ENCODE measurements at regions not wholly inside any gene's neighbourhood (a gene's known extent, or its start where the extent isn't known, plus 50 kb on each side); places are given as distances from the start of the nearest gene placed in this dataset.
A peak's percentile ranks its signal among the peaks of the same experiment; 100 is the strongest.

DNA sequence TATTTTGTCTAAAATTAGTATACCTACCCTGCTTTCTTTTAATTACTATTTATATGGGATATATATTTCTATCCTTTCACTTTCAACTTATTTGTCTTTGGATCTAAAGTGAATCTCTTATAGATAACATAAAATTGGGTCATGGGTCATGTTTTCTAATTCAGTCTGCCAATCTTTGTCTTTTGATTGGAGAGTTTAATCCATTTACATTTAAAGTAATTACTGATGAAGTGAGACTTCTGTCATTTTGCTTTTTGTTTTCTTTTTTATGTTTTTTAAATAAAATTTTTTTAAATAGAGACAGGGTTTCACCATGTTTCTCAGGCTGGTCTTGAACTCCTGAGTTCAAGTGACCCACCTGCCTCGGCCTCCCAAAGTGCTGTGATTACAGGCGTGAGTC, 50.5 kb upstream of the PRDM1 start:
- DNase-seq: no peak

DNA sequence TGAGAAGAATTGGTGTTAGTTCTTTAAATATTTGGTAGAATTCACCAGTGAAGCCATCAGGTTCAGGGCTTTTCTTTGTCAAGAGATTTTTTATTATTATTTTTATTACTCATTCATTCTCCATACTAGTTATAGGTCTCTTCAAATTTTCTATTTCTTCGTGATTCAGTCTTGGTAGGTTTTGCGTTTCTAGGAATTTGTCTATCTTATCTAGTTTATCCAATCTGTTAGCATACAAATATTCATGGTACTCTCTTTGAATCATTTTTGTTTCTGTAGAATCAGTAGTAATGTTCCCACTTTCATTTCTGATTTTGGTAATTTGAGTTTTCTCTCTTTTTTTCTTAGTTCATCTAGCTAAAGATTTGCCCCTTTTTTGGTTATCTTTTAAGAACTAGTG, 52.3 kb upstream of the PRDM1 start:
- no peak for DNase-seq

DNA sequence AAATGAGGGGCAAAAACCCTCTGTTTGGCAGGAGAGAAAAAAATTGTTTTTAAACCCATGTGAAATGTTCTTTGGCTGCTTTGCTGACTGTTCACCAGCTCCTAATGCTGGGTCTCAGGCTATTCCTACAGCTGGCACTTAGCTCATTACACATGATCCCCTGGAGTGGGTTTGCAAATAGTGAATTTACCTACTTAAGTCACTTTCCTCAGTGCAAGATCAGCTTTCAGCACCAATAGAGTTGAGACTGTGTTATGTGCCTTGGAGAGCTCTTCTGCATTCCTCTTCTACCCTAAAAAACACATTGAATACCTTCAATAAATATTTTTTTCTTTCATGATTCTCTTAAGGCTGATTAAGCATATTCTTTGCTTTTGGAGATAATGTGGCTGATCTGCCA, 58.4 kb upstream of the PRDM1 start:
- DNase-seq: no peak

DNA sequence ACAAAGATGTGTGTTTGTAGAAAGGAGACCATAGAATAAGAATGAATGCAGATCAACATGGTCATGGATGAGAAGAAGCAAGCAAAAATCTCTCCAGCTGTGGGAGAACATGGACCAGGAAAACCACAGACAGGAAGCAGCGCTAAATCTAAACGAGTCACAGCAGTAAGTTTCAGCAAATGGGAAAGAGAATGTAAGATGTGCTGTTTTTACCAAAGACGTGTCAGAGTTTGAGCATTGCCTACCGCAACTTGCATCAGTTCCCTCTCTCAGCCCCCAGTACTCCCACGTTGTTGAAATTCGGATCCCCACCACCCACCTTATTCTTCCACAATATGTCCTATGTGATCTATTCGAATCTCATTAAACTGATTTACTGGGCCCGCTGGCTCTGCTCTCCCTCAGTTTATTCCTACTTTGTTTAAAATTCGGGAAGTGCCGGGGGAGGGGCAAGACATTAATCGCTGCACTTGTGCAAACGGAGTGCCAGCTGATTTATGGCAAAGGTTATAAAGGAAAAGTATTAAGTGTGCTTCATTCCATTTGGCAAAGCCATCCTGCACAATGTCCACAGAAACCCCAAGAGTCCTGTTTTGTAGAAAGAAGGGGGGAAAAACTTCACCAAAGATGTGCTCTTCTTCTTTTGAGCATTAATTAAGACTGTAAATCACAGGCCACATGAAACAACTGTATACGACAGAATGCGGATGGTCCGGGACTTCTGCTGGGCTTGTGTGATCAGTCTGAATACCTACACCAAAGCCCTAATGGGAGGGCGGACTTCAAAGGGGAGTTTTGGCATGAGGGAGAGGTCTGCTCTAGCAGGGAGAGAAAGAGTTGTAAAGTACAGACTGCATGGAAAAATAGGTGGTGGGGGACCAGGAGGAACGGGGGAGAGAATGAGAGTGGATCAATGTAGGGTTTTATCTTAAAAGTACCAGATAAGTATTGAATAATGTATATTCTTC, 59.1 kb upstream of the PRDM1 start:
- no peak for DNase-seq

DNA sequence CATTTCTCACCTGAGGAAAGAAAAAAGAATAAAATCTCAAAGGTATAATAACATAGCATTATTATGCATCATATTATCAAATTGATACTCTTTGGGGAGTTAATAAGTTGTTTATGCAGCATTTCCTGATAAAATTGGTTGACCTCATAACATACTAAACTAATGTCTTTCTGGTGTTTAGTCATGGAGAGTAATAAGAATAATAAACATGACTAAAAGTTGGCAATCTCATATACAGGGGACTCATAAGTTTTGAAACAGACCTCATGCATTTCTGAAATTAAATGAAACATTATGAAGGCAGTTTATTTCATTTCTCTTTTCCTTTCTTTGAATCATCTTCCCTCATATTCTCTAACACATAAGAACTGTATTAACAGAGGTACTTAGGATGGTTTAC, 60.5 kb upstream of the PRDM1 start:
- no peak for DNase-seq

DNA sequence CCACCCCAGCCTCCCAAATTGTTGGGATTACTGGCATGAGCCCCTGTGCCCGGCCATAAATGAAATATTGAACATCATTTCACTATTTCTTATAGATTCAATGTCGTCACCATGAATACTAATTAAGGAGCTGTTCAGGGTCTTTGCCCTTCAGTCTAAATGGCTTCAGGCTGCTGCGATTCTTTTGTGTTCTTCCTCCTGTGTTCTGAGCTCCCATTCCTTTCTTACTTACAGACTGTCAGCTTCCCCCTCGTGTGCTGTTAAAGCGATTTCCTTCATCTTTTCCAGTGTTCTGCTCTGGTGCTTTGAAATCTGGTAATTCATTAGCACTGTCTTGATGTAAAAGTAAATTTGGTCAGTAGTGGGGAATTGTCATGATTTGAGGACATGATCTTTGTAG, 63.3 kb upstream of the PRDM1 start:
- DNase-seq: no peak

DNA sequence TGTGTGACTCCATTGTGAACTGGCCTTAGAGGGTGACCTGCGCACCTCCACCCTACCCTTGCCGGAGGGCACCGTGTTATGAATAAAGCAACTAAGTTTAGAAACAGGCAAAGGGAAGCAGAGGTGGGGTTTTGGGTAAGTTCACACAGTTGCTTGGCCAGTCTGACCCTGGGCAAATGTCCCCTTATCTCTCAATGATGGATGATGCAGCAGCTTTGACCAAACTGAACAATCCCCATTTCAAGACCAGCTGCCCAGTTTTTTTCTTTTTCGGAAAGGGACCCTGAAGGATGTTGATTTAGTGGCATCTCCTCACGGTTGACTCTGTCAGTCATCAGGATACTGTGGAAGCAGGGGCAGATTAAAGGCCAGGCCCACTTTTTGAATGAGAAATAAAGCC, 68.7 kb upstream of the PRDM1 start:
- no peak for DNase-seq

DNA sequence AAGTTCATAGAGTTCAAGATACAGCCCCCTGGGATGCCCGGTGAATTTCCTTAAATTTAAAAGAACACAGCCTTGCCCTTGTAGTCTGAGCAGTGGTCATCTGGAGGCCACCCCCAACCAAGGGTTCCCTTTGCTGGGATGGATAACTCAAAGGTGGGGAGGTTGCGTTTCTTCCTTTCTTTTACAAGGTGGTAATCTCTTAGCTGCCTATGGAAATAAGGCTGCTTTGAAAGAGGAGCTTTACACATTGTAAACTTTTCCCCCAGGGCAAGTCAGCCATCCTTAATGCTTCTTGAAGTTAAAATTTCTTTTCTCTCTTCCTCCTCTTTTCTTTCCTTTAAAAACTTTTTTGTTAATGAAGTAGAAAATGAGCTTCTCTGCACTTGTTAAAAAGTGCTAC, 71.2 kb upstream of the PRDM1 start:
- no peak for DNase-seq

DNA sequence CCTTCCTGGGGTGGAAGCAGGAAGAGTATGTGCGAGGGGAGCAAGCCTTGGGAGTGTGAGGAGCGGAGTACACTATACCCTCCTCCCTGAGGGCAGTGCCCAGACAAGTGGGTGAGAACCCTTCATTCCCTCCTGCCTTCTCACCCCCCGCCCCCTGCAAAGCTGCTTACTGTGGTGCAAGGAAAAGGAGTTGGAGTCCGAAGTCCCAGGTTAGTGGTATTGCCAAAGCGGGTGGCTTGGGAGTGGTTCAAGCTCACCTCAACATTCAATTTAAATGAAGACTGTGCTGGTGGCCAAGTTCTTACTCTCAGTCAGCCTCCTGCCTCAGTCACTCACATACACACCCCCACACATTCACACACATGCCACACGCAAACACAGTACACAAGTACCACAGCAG, 74.7 kb upstream of the PRDM1 start:
- no peak for DNase-seq

DNA sequence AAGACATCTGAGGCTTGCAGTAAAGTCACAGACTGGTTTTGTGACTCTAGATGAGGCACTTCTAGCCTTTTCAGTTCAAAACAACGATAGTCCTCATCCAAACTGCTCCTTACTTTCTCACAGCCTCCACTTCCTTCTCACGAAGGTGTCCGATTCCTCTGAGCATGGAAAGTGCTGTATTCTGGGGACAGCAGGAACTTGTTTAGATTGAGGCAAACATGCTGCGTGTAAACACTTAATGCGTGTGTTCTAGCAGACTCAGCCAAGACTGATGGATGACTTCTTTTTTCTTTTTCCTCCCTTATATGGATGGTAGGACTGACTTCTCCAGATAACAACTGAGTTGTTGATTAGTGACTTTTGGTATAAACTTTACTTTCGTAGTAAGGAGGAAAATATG, 80.2 kb upstream of the PRDM1 start:
- DNase-seq: no peak

DNA sequence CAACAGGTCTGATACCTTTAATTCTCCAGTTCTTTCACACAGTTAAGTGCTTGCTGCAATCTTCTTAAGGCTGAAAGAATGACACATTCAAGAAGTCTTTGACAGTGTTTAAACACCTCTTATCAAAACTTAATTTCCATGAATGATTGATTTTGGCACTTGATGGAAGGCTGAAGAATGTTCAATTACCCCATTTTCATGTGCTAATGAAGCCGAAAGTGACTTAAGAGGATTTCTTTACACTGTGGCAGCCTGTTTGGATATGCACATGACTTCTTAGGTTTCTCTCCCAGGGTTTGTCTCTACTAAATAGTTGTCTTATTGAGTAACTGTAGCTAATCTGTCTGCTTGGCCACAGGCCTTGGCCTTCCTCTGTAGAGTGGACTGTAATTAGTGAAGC, 81.1 kb upstream of the PRDM1 start:
- no peak for DNase-seq

DNA sequence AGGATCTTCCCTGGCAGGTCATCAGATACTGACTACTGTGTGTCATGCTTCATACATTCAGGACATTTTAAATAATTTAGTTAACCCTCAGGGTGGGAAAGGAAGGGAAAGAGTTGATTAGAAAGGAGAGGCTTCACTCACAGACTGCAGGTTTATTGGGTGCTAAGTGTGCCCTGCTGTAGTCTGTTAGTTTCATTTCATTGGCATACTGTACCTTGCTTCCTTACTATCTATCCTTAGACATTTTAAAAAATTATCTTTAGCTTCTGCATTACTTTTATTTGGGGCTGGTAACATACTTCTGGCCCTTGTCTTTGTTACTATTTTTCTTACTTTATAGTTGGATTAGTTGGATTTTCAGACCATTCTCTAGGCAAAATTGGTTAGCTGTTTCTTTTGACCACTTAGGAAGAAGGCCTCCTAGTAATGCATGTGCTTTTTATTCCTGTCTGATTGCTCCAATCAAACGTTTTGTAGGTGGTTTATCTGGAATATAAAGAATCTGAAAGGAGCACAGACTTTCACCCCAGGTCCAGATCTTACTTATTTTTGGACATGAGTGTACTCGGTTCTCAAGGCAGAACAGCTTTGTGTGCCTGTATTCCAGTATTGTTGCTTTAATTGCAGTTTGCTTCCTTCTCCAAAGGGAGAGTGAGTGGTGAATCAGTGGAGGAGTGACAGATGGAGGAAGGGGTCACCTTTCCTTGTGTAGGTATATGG, 82.7 kb upstream of the PRDM1 start:
- DNase-seq: no peak

DNA sequence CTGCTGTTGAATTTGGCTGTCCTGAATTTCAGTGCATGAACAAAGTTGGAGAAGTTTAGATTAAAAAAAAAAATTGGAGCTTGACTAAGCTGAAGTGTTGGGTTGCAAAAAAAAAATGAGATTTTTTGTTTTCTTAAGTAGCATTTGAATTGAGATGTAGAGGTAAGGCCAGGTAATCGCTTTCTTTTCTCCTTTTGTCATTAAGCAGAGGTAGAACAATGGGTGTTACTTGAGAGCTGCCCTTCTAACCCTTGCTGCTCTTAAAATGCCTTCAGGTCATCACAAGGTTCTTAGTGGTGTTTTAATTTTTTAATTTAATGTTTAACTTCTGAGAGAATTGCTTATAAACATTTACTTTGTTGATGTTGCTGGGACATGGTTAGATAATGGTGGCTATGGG, 84.1 kb upstream of the PRDM1 start:
- DNase-seq: no peak

DNA sequence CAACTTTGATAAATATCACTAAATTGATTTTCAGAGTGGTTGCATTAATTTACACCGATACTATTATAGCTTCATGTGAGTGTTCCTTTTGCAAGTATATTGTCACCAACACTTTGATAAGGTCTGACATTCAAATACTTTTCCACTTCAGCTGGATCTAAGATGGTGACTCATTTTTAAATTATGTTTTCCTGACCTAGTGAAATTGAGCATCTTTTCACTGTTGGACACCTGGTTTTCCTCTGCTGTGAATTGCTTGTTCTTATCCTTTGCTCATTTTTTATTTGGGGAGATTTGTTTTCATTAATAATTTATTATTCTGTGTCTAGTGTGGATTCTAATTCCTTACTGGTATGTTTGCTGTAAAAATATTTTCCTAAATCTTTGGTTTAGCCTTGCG, 85.2 kb upstream of the PRDM1 start:
- no peak for DNase-seq

DNA sequence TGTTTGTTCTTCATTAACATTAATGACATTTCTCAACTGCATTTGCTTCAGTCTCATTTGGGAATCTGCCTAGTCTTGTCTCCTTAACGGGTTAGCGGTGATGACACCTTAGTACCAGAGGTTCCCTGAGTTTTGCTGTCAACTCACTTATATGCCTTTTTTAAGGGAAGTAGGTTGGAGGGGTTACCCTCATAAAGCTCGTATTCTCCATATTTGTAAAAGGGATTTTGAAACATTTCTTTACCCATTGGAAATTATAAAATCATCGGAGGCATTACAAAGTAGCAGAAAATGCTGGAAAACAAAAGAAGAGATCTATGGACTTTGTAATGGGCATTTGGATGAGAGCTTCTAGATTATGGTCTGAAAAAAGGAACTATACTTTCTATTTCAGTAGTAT, 88.7 kb upstream of the PRDM1 start:
- DNase-seq: no peak

DNA sequence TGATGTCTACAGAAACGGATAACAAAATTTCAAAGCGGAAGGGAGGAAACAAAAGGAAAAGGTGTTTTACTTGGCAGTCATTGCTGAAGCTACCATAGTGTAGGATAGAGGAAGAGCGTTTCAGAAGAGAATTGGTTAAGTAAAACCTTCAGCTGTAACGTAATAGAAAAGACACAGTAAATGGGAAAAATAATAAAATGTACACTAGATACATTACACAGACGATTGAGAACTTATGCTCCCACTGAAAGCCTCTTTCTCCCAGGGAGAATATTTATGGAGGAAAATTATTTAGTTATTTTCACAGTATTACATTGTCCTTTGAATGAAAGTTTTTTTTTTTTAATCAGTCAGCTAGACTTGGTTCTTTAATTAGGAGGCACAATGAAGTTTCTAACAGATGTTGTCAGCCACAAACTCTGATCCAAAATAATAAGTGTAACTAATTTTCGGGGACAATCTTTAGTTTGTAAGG, 90.7 kb upstream of the PRDM1 start:
- no peak for DNase-seq

DNA sequence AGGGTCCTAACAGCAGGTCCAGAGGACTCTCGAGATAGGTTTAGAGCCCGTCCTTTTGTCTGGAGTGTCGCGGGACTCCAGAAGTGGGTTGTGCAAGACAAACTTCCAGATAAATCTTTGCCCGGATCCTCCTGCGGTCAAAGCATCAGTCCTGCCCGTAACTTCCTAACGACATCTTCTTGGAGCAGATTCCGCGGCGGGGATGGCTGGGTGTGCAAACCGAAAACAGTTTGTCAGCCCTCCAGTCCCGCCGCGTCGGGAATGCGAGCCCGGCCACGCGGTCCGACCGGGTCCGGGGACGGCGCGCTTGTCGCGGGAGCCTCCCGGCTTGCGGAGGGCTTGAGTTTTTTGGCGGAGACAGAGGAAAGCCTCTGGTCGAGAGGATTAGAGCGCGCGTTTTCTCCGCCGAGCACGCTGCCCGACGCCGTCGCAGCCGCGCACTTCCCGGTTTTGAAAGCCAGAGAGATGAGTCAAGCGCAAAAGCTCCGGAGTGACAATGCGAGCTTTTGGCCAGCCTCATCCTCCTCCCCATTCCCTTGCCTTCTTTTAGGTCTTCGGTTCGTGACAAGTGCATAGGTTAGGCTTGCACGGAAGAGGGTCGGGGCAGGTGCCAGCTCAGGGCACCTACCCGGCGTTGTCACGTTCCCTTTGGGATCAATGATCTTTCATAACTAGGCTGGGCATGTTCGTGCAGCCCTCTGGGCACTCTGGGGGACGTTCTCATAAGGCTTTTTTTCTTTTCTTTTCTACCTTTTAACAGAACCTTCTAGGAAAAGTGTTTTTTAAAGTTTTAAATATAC, 91.3 kb upstream of the PRDM1 start:
- DNase-seq: peak; percentile 67

DNA sequence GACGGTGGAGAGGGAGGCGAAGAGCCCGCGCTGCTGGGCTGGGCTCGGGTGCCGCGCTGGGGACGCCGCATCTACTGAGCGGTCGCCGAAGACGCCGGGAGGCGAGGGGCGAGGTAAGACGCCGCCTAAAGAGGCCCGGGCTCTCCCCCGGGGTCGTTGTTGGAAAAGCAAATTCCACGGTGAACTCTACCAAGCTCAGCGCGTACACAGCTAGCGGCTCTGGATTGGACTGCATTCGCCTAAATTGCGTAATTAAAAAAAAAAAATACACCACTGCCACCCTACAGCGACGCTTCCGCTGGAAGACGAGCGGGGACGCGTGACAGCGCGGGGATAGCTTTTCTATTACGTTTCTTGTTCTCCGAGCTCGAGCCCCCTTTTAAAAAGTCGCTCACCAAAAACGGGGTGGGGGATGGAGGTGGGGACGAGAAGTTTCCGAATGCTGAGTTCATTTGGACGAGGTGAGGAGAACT, 92.0 kb upstream of the PRDM1 start:
- peak; percentile 63 for DNase-seq

DNA sequence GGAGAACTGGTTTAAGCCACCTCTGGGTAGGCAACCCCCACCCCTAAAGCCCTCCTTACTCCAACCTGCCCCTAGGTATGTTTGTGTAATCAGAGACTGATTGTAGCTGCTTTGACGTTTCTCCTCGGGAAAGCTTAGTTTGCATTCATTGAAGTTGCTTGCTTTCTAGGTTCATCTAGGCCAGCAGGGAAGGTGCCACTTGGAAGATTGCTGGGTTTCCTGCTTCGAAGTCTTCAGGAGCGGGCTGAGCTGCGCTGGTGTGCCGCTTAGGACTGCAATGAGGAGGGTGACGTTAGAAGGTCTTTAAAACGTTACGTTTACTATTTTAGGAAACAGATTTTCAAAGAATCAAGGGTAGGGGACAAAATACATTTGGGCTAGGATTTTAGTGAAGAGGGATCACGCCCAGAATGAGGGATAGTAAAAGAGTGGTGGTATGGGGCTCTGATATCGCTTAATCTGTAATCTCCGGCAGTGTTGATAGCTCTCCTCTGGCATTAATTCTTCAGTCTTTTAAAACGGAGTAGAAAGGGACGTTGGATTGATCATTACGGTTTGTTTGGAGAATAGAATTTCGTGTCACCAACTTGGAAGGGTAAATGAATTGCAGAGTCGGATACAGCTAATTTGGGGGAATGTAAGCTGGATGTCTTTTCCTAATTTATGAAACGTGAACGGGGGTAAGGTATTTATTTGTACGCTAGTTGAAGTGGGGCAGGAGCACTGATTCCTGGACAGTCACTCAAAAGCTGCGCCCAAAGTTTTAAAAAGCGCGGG, 92.6 kb upstream of the PRDM1 start:
- no peak for DNase-seq

DNA sequence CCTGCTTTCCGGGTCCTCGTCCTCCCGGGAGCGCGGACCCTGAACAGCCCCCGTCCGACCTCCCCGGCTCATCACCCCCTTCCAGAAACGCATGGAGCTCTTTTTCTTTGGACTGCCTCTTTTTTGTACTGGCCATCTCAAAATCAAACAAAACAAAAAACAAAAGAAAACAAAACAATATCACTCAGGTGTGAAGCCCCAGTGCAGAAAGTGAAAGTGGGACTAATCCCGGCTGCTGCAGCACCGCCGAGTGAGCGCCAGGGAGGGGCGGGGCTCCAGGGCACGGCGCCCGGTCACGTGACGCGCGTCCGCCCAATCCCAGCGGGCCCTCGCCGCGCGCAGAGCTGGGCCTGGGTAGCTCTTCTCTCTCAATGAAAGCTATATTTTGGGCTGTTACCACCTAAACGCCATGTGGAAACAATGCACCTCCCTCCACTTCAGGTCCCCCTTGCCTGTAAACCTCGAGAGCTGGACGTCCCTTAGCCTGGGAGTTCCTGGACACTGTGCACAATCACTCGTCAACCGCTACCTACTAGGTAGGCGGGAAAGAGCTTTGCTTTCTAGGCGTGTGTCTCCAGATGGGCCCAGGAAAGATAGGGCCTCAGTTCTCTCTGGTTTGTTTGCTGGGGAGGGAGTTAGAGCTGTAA, 93.7 kb upstream of the PRDM1 start:
- DNase-seq: peak; percentile 90

DNA sequence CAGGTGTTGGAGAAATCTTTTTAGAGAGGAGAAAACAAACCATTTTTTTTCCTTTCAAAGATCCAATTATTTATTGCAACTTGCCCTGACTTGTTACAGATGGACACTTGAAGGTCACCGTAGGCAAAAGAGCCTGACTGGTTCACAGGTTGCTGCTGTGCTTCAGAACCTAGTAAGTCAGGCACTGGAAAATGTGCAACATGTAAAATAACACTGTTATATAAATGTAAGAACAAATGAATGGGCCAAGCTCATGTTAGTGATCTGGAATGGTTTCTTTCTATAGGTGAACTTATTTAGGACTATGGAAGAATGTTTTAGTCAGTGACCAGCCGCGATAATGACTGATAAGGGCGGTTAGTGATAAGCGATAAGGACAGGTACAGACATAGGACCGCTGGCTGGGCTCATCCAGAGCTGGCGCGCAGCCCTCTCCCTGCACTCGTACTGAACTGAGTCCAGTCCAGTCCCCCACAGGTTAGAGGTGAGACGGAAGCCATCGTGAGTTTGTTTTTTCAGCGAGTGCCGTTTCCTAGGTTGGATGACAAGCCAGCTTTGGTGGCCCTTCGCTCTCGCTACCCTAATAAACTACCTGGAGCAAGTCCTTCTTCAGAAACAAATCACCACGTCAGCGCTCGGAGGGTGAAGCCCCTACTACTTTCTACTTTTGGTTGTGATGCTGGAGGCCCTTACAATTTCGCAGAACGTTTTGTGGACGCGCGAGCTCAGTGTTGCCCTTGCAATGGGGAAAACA, 94.4 kb upstream of the PRDM1 start:
- peak; percentile 61 for DNase-seq

Measured in activated T-cell treated with anti-CD3 and anti-CD28 coated beads, Interleukin-2, amount 50 U/mL, for 1 hour (primary cell).